ENCODE measurements at regions not wholly inside any gene's neighbourhood (a gene's known extent, or its start where the extent isn't known, plus 50 kb on each side); places are given as distances from the start of the nearest gene placed in this dataset.

DNA sequence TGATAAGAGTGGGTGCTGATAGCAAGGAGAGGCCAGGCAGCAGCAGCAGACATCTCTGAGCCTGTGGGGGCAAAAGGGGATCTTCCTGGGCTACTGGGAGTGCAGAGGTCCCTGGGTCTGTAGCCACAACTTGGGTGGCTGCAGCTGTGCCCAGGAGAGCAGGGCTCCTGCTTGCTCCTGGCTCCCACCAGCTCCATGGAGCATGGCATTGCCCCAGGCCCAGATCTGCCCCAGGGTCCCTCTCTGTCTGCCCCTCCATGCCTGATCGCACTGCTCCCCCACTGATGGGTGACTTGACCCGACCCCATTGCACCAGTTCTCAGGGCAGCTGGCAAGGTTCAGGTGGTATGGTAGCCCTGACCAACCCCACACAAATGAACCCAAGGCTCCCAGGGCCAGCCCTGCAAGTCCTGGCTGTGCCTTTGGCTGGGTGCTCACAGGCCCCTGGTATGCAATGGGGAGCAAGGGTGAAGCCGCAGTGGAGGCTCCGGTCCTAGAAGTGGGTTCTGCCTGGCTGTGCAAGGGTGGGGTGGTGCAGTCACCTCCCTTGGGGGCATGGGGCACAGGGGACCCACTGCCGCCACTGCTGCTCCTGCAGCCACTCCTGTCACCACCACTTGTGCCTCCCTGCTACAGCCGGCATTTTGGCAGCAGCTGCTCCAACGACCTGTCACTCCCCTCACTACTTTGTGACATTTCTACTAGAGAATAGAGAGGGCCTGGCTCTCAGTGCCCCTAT, 184.9 kb downstream of the NPFFR2 start:
- H3K36me3 ChIP-seq (ENCODE audit: control insufficient read depth, insufficient read depth, low read length): no peaks in the 10 kb centered on the region
- H2AFZ ChIP-seq (ENCODE audit: low read depth, low read length): no peak overlapping the region
- ChIA-PET POLR2A (no interaction called here), CTCF (ENCODE audit: low intra/inter-chr PET ratio) (no interaction called here)
- TF ChIP-seq, protein P1, sequence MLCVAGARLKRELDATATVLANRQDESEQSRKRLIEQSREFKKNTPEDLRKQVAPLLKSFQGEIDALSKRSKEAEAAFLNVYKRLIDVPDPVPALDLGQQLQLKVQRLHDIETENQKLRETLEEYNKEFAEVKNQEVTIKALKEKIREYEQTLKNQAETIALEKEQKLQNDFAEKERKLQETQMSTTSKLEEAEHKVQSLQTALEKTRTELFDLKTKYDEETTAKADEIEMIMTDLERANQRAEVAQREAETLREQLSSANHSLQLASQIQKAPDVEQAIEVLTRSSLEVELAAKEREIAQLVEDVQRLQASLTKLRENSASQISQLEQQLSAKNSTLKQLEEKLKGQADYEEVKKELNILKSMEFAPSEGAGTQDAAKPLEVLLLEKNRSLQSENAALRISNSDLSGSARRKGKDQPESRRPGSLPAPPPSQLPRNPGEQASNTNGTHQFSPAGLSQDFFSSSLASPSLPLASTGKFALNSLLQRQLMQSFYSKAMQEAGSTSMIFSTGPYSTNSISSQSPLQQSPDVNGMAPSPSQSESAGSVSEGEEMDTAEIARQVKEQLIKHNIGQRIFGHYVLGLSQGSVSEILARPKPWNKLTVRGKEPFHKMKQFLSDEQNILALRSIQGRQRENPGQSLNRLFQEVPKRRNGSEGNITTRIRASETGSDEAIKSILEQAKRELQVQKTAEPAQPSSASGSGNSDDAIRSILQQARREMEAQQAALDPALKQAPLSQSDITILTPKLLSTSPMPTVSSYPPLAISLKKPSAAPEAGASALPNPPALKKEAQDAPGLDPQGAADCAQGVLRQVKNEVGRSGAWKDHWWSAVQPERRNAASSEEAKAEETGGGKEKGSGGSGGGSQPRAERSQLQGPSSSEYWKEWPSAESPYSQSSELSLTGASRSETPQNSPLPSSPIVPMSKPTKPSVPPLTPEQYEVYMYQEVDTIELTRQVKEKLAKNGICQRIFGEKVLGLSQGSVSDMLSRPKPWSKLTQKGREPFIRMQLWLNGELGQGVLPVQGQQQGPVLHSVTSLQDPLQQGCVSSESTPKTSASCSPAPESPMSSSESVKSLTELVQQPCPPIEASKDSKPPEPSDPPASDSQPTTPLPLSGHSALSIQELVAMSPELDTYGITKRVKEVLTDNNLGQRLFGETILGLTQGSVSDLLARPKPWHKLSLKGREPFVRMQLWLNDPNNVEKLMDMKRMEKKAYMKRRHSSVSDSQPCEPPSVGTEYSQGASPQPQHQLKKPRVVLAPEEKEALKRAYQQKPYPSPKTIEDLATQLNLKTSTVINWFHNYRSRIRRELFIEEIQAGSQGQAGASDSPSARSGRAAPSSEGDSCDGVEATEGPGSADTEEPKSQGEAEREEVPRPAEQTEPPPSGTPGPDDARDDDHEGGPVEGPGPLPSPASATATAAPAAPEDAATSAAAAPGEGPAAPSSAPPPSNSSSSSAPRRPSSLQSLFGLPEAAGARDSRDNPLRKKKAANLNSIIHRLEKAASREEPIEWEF (CRISPR knock-in tag; IDR thresholded peaks at IDR 0.05): no peak
- TF ChIP-seq HMGN3 (IDR thresholded peaks at IDR 0.05; ENCODE audit: borderline replicate concordance, extremely low read depth, insufficient read length, low read depth, low read length) (no peak), SUPT5H (IDR thresholded peaks at IDR 0.05) (no peak), ASH1L (IDR thresholded peaks at IDR 0.05; ENCODE audit: borderline replicate concordance, low read depth, partially characterized antibody) (no peak), CHD2 (IDR thresholded peaks at IDR 0.05; ENCODE audit: low read depth, low read length) (no peak), ZNF197 (CRISPR knock-in tag; IDR thresholded peaks at IDR 0.05; ENCODE audit: low read depth) (no peak), SREBF2 (CRISPR knock-in tag; IDR thresholded peaks at IDR 0.05) (no peak), TRIM28 (IDR thresholded peaks at IDR 0.05) (no peak)
- TF ChIP-seq, protein P2, sequence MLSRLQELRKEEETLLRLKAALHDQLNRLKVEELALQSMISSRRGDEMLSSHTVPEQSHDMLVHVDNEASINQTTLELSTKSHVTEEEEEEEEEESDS (CRISPR knock-in tag; IDR thresholded peaks at IDR 0.05): no peak
- no peaks in the 10 kb centered on the region for H4K20me1 ChIP-seq (replicated peaks; ENCODE audit: control insufficient read depth, insufficient read depth, low read length)
- no peaks in the 10 kb centered on the region for H3K9me1 ChIP-seq (ENCODE audit: control insufficient read depth, insufficient read depth, low read length)
- H3K9ac ChIP-seq (ENCODE audit: insufficient read depth in 1 of 2, low read depth in 2 of 2, low read length in 2 of 2): no peak overlapping the region
- no peak for ATAC-seq
- intact Hi-C loops (cut with micrococcal nuclease): no loop called here
- H3K4me1 ChIP-seq (replicated peaks in 1 of 2; ENCODE audit: control insufficient read depth in 2 of 2, insufficient read depth in 2 of 2, low read length in 2 of 2): no peaks in the 10 kb centered on the region
- BruUV-seq (replicated peaks): no TSS peak
- H3K27ac ChIP-seq (ENCODE audit: extremely low read depth, low read depth, low read length): no peak overlapping the region
- H3K4me3 ChIP-seq: no peak overlapping the region
- WGBS (ENCODE audit: insufficient coverage, low coverage, missing lambda C conversion rate): 0% methylated on average over 5 of the region's 7 CpGs
- DNase-seq (ENCODE audit: extremely low read depth in 1 of 4, low spot score in 3 of 4): no peak
- in situ Hi-C loops (cut with MboI): no loop called here
- H3K27me3 ChIP-seq (ENCODE audit: control insufficient read depth in 2 of 2, insufficient read depth in 2 of 2, low read length in 2 of 2): no peaks in the 10 kb centered on the region
- no peaks in the 10 kb centered on the region for H3K79me2 ChIP-seq (ENCODE audit: control insufficient read depth, insufficient read depth, low read length)
- no peak overlapping the region for H3K4me2 ChIP-seq (ENCODE audit: insufficient read depth, low read length)
- FAIRE-seq: no peak
- no peaks in the 10 kb centered on the region for H3K9me3 ChIP-seq (replicated peaks; ENCODE audit: control insufficient read depth, insufficient read depth, low read depth, low read length)

Measured in K562 (cell line).